ENCODE measurements at regions not wholly inside any gene's neighbourhood (a gene's known extent, or its start where the extent isn't known, plus 50 kb on each side); places are given as distances from the start of the nearest gene placed in this dataset.

DNA sequence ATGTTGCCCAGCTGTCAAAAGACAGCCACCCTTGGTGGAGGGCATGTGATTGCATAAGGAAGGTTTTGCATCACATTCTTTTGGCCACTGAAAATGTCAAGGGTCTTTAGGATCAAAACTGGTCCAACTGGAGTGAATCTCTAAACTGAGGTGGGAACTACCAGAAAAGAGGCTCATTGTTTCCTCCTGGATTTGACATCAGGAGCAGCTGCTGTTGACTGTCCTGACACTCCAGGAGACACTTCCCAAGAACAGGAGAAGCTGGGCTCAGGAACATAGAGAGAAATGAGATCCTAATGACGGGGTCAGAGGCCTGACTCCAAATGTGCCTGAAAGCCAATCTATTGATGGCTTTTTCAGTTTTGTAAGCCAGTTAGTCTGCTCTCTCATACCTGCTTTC, 105.3 kb upstream of the LRIG1 start:
- intact Hi-C loops (cut with micrococcal nuclease; ENCODE audit: unreplicated experiment): no loop called here
- no peak for FAIRE-seq

More for the DNA sequence above, 105.3 kb upstream of the LRIG1 start:
- H3K27me3 ChIP-seq (replicated peaks in 1 of 2; ENCODE audit: control insufficient read depth in 2 of 2, insufficient read depth in 2 of 2, low read length in 1 of 2): 0 out of 4 replicates have a peak, but pooled peaks cover 0 to 5% of the 10 kb centered on the region in 2 experiments
- H3K27ac ChIP-seq (ENCODE audit: control insufficient read depth, insufficient read depth): no peak overlapping the region
- no peaks in the 10 kb centered on the region for H3K79me2 ChIP-seq (ENCODE audit: control insufficient read depth, insufficient read depth, low read length)
- no peak overlapping the region for H3K4me3 ChIP-seq
- ChIA-PET CTCF (interaction anchor here (1.3 kb wide), 1 partner anchor 10 kb away, joined by 3 read pairs; no protein-coding TSS in a partner anchor), POLR2A (no interaction called here), SMC1A (ENCODE audit: uncharacterized antibody, unreplicated experiment) (no interaction called here), RAD21 (ENCODE audit: unreplicated experiment) (no interaction called here)
- TF ChIP-seq RAD51 (IDR thresholded peaks at IDR 0.05) (no peak), SP1 (IDR thresholded peaks at IDR 0.05; ENCODE audit: low read depth, low read length) (no peak), HDAC6 (IDR thresholded peaks at IDR 0.05; ENCODE audit: unreplicated experiment) (no peak), ZNF24 (IDR thresholded peaks at IDR 0.05) (no peak), HCFC1 (IDR thresholded peaks at IDR 0.05; ENCODE audit: low read length) (no peak), SIX5 (IDR thresholded peaks at IDR 0.05; ENCODE audit: low read depth, low read length, severe bottlenecking) (no peak), GATAD2B (conservative IDR thresholded peaks at IDR 0.05; ENCODE audit: low read depth) (no peak), ZNF207 (IDR thresholded peaks at IDR 0.05; ENCODE audit: borderline replicate concordance) (no peak), IKZF1 (conservative IDR thresholded peaks at IDR 0.05) (no peak)
- TF ChIP-seq, protein P1, sequence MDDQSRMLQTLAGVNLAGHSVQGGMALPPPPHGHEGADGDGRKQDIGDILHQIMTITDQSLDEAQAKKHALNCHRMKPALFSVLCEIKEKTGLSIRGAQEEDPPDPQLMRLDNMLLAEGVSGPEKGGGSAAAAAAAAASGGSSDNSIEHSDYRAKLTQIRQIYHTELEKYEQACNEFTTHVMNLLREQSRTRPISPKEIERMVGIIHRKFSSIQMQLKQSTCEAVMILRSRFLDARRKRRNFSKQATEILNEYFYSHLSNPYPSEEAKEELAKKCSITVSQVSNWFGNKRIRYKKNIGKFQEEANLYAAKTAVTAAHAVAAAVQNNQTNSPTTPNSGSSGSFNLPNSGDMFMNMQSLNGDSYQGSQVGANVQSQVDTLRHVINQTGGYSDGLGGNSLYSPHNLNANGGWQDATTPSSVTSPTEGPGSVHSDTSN (IDR thresholded peaks at IDR 0.05; ENCODE audit: insufficient replicate concordance, low read depth, low read length): no peak
- TF ChIP-seq, protein P2, sequence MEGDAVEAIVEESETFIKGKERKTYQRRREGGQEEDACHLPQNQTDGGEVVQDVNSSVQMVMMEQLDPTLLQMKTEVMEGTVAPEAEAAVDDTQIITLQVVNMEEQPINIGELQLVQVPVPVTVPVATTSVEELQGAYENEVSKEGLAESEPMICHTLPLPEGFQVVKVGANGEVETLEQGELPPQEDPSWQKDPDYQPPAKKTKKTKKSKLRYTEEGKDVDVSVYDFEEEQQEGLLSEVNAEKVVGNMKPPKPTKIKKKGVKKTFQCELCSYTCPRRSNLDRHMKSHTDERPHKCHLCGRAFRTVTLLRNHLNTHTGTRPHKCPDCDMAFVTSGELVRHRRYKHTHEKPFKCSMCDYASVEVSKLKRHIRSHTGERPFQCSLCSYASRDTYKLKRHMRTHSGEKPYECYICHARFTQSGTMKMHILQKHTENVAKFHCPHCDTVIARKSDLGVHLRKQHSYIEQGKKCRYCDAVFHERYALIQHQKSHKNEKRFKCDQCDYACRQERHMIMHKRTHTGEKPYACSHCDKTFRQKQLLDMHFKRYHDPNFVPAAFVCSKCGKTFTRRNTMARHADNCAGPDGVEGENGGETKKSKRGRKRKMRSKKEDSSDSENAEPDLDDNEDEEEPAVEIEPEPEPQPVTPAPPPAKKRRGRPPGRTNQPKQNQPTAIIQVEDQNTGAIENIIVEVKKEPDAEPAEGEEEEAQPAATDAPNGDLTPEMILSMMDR (IDR thresholded peaks at IDR 0.05 in 2 of 3, conservative IDR thresholded peaks at IDR 0.05 in 1 of 3; ENCODE audit: control insufficient read depth in 2 of 3, extremely low read depth in 1 of 3, insufficient read depth in 1 of 3, low read depth in 3 of 3, low read length in 3 of 3): no peak
- no TSS peak for BruUV-seq (replicated peaks)
- in situ Hi-C loops (cut with MboI): no loop called here
- whole genome bisulfite sequencing (ENCODE audit: insufficient coverage, insufficient replicate concordance, low lambda C conversion rate, missing lambda C conversion rate): 0% methylated on average over 1 of the region's 1 CpG
- ATAC-seq (no peak), DNase-seq (ENCODE audit: low read depth, low spot score) (no peak)
- H3K9me3 ChIP-seq (replicated peaks; ENCODE audit: control insufficient read depth, insufficient read depth, low read length): no peaks in the 10 kb centered on the region
- H3K4me1 ChIP-seq (ENCODE audit: control insufficient read depth, insufficient read depth, low read length): no peaks in the 10 kb centered on the region
- H2AFZ ChIP-seq (ENCODE audit: control insufficient read depth, low read depth, low read length): no peak overlapping the region
- H3K9ac ChIP-seq (ENCODE audit: control insufficient read depth, insufficient read depth, low read length): no peak overlapping the region
- H3K4me2 ChIP-seq (ENCODE audit: control insufficient read depth, insufficient read depth): no peak overlapping the region
- H3K36me3 ChIP-seq (ENCODE audit: control insufficient read depth in 2 of 2, insufficient read depth in 2 of 2, low read length in 1 of 2): no peaks in the 10 kb centered on the region
- H4K20me1 ChIP-seq (ENCODE audit: control insufficient read depth, insufficient read depth): no peaks in the 10 kb centered on the region

Measured in GM12878 (cell line).